ENCODE measurements at regions not wholly inside any gene's neighbourhood (a gene's known extent, or its start where the extent isn't known, plus 50 kb on each side); places are given as distances from the start of the nearest gene placed in this dataset.

DNA sequence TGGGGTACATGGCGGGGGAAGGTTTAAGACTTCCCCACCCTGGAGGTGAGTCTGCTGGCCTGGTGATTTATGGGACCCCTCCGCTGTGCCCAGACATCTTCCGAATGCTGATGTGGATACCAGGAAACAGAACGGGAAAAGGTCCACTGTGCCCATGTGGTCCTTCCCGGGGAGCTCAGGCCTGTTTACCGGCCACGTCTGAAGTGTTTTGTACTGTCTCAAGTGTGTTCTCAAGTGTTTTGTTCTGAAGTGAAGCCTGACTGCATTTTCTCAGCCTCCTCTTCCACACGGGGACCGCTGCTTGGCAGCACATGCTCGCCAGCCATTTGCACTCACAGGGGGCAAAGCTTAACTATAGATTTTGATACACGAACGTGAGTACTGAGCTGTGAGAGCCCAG, 127.2 kb downstream of the TEX36 start:
- TF ChIP-seq POLR2A (IDR thresholded peaks at IDR 0.05): no peak
- TF ChIP-seq, protein P1, sequence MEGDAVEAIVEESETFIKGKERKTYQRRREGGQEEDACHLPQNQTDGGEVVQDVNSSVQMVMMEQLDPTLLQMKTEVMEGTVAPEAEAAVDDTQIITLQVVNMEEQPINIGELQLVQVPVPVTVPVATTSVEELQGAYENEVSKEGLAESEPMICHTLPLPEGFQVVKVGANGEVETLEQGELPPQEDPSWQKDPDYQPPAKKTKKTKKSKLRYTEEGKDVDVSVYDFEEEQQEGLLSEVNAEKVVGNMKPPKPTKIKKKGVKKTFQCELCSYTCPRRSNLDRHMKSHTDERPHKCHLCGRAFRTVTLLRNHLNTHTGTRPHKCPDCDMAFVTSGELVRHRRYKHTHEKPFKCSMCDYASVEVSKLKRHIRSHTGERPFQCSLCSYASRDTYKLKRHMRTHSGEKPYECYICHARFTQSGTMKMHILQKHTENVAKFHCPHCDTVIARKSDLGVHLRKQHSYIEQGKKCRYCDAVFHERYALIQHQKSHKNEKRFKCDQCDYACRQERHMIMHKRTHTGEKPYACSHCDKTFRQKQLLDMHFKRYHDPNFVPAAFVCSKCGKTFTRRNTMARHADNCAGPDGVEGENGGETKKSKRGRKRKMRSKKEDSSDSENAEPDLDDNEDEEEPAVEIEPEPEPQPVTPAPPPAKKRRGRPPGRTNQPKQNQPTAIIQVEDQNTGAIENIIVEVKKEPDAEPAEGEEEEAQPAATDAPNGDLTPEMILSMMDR (IDR thresholded peaks at IDR 0.05): no peak

Measured in adrenal gland (tissue), 5 donors.